OCI-M2 (cell line): ENCODE measurements at regions not wholly inside any gene's neighbourhood (a gene's known extent, or its start where the extent isn't known, plus 50 kb on each side); places are given as distances from the start of the nearest gene placed in this dataset.

Experiments
- DNase-seq: peaks from one replicate; lab custom pipeline; 2025; ENCODE audit not compliant: unreplicated experiment; lab: John Stamatoyannopoulos, UW

DNA sequence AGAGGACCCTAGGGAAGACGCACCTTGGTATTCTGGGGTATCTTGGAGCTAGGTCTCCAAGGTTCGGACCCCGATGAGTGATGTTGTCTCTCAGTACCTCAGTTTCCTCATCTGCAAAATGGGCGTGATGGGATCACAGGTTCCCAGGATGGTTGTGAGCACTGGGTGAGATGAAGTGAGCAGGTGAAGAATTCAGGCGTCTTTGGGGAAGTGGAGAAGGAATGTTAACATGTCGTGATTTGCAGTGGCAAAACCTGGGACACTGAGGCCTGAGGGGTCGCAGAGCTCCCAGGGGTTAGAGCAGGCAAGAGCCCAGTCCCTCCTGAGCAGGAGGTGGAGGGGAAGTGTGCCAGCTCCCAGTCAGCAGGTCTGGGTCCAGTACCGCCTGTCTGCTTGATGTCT lies 215.1 kb upstream of the GSE1 start:
- no peak for DNase-seq

DNA sequence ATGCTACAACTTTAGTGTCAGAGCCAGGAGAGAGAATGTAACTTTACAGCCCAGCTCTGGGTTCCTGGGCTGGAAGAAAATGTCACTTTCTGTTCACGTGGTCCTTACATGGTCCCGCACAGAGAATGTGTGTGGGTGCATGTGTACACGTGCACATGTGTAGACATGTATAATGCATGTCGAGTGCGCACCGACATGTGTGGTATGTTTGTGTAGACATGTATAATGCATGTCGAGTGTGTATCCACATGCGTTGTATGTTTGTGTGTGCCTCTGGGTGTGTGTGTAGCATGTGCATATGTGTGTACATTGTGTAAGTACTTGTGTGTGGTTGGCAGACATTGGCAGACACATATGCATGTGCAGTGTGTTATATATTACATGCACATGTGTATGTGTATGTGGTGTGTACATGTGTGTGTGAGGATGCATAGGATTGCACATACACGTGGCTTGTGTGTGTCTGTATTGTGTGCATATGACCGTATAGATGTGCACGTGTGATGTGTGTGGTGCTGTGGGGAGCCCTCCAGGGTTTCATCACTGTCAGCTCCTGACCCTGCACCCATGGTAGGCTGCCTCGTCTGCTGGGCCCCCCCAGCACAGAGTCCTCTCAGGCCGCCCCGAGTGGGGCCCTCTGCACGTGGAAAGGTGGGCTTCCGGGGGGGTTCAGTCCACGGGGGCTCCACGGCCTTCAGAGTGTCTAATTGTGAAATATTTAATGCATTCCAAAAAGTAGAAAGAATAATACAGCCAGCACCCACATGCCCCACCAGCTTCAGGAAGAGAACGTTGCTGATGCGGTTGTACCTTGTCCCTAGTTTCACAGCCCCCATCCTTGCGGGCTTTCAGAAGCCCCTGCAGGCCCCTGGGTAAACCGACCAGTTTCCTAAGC lies 214.2 kb upstream of the GSE1 start:
- no peak for DNase-seq

DNA sequence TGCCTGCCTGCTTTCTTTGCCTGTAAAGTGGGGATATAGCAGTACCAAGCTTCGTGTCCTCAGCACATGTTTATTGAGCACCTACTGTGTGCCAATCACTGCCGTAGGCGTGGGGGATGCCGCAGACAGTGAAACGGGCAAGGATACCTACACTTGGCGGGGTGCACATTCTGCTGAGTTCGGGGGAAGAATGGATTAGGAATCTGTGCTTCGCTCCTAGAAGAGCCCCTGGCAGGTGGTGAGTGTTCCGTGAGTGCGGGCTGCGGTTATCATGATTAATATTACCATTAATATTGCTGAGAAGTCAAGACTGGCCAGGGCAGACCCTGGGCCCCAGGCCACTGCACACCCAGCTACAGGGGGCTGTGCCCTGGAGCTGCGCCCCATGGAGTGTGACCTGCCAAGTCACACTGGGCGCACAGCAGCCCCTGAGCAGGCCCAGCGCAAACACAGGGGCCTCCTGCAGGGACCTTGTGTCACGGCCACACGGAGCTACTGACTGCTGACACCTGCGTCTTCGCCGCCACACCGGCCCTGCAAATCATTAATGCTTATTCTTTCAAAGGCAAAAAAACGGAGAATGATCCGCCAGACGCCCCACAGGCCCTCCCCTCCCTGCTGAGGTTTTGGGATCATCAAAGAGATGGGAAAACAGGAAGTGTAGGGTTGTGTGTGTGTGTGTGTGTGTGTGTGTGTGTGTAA lies 213.4 kb upstream of the GSE1 start:
- no peak for DNase-seq

DNA sequence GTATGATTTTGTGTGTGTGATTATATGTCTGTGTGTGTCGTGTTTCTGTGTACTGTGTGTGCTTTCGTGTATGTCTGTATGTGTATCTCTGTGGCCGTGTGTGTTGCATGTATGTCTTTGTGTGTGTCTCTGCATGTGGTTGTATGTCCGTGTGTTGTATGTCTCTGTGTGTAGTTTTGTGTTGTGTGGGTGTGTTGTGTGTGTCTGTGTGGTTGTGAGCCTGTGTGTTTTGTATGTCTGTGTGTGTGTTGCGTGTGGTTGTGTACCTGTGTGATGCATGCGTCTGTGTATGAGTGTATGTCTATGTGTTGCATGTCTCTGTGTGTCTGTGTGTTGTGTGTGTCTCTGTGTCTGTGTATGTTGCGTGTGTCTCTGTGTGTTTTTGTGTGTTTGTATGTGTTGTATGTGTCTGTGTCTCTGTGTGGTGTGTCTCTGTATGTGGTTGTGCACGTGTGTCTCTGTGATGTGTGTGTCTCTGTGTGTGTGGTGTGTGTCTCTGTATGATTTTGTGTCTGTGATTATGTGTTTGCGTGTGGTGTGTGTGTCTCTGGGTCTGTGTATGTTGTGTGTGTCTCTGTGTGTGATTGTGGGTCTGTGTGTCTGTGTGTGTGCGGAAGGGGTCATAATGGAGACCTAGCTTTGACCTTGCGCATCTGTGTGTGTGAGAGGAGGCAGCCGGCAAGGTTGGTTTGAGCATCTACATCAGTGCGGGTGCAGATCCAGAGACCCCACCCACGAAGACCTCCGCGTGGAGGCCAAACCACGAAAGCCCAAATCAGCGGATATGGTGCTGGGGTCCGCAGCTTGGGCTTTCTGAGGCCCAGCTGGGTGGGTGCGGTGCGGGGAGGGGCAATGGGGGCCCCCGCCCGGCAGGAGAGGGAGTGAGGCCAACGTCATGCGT lies 212.6 kb upstream of the GSE1 start:
- no peak for DNase-seq

DNA sequence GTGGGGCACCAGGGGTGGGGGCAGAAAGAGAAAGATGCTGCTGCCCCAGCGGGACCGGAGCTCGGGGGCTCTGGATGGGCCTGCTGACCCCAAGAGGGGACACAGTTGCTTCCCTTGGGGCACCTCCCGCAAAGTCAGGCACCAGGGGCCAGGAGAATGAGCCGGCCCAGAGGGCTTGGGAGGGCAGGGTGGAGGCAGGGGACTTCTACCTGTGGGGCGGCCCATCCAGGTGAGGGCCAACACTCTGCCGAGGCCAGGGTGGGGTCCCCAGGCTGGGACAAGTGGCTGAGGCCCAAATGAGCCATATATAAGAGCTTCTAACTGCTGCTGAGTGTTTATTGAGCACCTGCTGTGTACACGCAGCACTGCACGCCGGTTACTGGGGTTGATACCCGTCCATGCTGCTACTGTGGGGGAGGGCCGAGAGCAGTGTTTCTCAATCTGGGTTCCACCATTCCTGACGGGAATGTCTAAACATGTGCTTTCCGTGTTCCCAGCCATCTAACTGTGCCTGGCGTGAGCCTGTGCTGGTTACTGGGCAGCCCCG lies 211.7 kb upstream of the GSE1 start:
- DNase-seq, result no peak

GRCh38 chr16:85401917-85402766 lies 211.0 kb upstream of the GSE1 start:
- DNase-seq, result no peak

DNA sequence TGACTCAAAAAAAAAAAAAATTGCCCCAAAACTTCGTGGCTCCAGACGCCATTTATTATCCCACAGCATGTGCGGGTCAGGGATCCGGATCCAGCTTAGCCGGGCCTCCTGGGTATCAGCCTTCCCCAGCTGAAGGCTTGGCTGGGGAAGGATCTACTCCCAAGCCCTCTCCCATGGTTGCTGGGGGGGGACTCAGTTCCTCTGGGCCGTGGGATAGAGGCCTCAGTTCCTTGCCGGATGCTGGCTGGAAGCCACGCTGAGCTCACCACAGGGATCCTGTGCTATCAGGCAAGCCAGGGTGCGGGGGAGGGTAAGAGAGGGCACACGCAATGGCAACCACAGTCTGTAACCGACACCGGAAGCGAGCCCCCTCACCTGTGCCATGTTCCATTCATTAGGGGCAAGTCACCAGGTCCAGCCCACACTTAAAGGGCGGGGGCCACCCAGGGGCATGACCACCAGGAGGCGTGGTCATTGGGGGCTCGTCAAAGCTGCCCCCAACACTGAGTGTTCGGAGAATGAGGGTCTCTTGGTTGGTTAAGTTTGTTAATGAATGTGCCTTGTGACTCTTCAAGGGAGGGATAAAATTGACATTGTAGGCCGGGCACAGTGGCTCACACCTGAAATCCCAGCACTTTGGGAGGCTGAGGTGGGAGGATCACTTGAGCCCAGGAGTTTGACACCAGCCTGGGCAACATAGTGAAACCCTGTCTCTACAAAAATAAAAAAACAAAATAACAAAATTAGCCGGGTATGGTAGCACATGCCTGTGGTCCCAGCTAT lies 210.0 kb upstream of the GSE1 start:
- DNase-seq, result no peak

- no peak for DNase-seq
Observed at GRCh38 chr16:85403693-85404092, 209.4 kb upstream of the GSE1 start.

DNA sequence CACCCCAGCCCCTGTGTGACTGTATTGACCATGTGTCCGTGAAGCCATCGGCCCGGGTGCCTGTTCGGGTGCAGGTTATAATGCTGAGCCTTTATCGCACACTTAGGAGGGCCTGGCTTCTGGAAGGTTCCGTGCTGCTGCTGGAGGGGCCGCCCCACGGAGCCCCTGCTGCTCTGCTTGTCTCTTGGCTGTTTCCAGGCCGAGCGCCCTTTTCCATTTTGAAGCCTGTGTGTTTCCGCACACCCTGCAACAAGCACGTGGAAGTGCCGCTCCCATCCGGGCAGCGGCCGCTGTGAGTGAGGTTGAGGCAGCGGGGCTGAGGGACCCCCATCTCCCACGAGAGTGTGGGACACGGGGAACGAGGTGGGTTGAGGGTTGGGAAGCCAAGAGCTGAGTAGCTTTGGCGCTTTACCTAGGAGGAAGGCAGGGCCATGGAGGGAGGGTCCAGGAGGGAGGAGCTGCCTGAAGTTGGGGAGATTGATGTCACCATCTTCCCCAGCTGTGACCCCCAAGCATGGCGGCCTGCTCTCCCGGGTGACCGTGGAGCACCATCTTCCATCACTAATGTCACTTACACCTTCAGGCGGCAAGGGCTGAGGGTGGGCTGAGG lies 200.1 kb upstream of the GSE1 start:
- DNase-seq, result no peak

- DNase-seq, result no peak
Observed at GRCh38 chr16:85413691-85414663, 199.1 kb upstream of the GSE1 start.

DNA sequence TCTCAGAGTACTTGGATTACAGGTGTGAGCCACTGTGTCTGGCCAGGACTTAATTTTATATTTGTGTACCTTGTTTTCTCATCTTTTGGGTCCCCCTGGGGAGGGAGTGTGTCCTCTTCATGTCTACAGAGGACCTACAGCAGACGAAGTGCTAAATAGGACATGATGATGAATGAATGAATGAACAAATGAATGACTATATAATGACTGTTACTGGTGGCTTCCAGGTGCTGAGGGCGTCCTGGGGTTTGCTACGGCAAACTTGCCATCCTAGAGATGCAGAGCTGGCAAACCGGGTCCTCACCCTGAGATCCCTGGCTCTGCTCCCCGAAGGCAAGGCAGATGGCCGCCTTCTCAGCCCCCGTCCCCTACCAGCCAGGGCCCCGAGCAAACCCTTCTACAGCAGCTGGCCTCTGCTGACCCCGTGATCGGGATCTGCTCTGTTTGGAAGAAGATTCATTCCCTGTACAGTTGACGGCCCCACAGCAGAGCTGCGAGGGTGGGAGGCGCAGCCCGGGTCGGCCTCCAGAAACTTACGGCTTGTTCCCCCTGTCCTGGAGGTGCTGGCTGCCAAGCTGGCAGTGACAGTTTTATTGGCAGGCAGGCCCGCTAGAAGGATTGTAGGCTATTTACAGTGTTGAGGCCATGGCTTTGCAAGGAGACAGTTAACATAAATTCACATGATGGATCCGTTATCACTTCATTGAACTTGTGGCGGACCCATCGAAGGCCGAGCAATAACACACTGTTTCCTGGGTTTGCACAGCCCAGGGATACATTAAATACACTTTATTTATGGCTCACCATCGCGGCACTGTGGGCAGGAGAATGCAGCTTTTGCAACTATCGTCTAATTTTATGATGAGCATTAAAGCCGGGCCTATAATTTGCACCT lies 197.7 kb upstream of the GSE1 start:
- no peak for DNase-seq

GRCh38 chr16:85416228-85417109 lies 196.7 kb upstream of the GSE1 start:
- no peak for DNase-seq

- no peak for DNase-seq
Observed at GRCh38 chr16:85417156-85417860, 195.8 kb upstream of the GSE1 start.

- DNase-seq, result no peak
Observed at GRCh38 chr16:85418978-85419491, 194.1 kb upstream of the GSE1 start.
